ENCODE measurements at regions not wholly inside any gene's neighbourhood (a gene's known extent, or its start where the extent isn't known, plus 50 kb on each side); places are given as distances from the start of the nearest gene placed in this dataset.

- H3K27me3 ChIP-seq = no peaks in the 10 kb centered on the region
- H3K36me3 ChIP-seq = no peaks in the 10 kb centered on the region
- ATAC-seq (no peak), DNase-seq (no peak)
- H3K4me1 ChIP-seq = no peaks in the 10 kb centered on the region
- no peak overlapping the region for H3K4me3 ChIP-seq
- 82 to 92% methylated on average over 3 of the region's 3 CpGs for WGBS, 2 donors
- H3K9me3 ChIP-seq = peaks cover 0 to 21% (median 7%) of the 10 kb centered on the region in 11 donors
- TF ChIP-seq CTCF (IDR thresholded peaks at IDR 0.05) = no peak
- no peak overlapping the region for H3K27ac ChIP-seq
- intact Hi-C loops (cut with DNase I) = no loop called here
Measured at GRCh38 chr6:9621276-9621675, 793.6 kb downstream of the TFAP2A start.

GRCh38 chr6:9620687-9621086 is 794.2 kb downstream of the TFAP2A start:
- TF ChIP-seq CTCF (IDR thresholded peaks at IDR 0.05) = no peak
- intact Hi-C loops (cut with DNase I) = no loop called here
- WGBS, 2 donors = 53 to 62% methylated on average over 3 of the region's 3 CpGs

DNA sequence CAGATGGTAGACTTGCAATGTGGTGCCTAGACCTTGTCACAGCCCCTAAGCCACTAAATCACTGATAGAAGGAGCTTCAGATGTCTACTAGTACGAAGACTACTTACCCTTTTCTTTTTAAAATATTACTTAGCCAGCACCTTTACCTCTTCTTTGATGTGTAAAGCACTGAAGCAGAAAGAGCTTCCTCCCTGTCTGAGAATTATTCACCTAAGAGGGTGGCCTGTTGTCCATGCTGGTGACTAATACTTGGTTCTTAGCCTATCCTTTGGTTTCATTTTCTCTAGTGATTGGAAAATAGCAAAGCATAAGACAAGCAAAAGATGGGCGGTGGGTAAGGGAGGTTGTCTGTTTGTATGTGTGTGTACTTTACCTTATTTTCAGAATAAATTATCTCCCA is 794.6 kb downstream of the TFAP2A start:
- WGBS, 2 donors = 88 to 89% methylated on average over 2 of the region's 2 CpGs
- no peak overlapping the region for H3K4me3 ChIP-seq

More at GRCh38 chr6:9620687-9621086, 794.2 kb downstream of the TFAP2A start:
- Histone ChIP-seq H3K36me3 (no peaks in the 10 kb centered on the region), H3K4me3 (no peak overlapping the region), H3K4me1 (no peaks in the 10 kb centered on the region), H3K9me3 (peaks cover 0 to 15% (median 3%) of the 10 kb centered on the region in 11 donors), H3K27ac (no peak overlapping the region), H3K27me3 (no peaks in the 10 kb centered on the region)
- ATAC-seq (no peak), DNase-seq (no peak)

GRCh38 chr6:9614778-9615177 is 800.1 kb downstream of the TFAP2A start:
- no peak for TF ChIP-seq CTCF (IDR thresholded peaks at IDR 0.05)
- no peak overlapping the region for H3K4me3 ChIP-seq
- DNase-seq = no peak
- H3K36me3 ChIP-seq = no peaks in the 10 kb centered on the region
- no peak overlapping the region for H3K27ac ChIP-seq
- ATAC-seq = no peak
- WGBS, 2 donors = 68 to 70% methylated on average over 6 of the region's 6 CpGs
- no peaks in the 10 kb centered on the region for H3K27me3 ChIP-seq
- peaks cover 0 to 5% (median 0%) of the 10 kb centered on the region in 11 donors for H3K9me3 ChIP-seq
- no peaks in the 10 kb centered on the region for H3K4me1 ChIP-seq
- intact Hi-C loops (cut with DNase I) = no loop called here

More for the DNA sequence above, 794.6 kb downstream of the TFAP2A start:
- H3K4me1 ChIP-seq = no peaks in the 10 kb centered on the region
- intact Hi-C loops (cut with DNase I) = no loop called here
- ATAC-seq = no peak
- DNase-seq = no peak
- H3K36me3 ChIP-seq = no peaks in the 10 kb centered on the region
- H3K27me3 ChIP-seq = no peaks in the 10 kb centered on the region
- peaks cover 0 to 11% (median 0%) of the 10 kb centered on the region in 11 donors for H3K9me3 ChIP-seq
- no peak overlapping the region for H3K27ac ChIP-seq
- TF ChIP-seq CTCF (IDR thresholded peaks at IDR 0.05) = no peak
